Right atrium auricular region (tissue), 2 donors: ENCODE measurements at regions not wholly inside any gene's neighbourhood (a gene's known extent, or its start where the extent isn't known, plus 50 kb on each side); places are given as distances from the start of the nearest gene placed in this dataset.

ENCODE experiments used
- DNase-seq: peaks from one replicate; pipeline ENCODE4 v3.0.0-alpha.2; 2019; ENCODE audit warnings: low spot score
- H3K27ac ChIP-seq, 2 donors: fragments of 200-600 bp; sonication (generic); 1 replicate in 1 of 2; 2 replicates in 1 of 2; pipeline ENCODE4 v1.5.1; 2016 to 2019
- H3K27me3 ChIP-seq, 2 donors: fragments of 200-600 bp; sonication (generic); one replicate each; pipeline versions ENCODE4 v1.5.1 to v1.6.0; 2017 to 2019
- H3K36me3 ChIP-seq: fragments of 200-600 bp; sonication (generic); one replicate; pipeline ENCODE4 v1.5.1; 2016
- H3K4me1 ChIP-seq, 2 donors: fragments of 200-600 bp; sonication (generic); one replicate each; pipeline versions ENCODE4 v1.5.1 to v1.6.0; 2017 to 2019
- H3K4me3 ChIP-seq, 2 donors: fragments of 200-600 bp; sonication (generic); 1 replicate in 1 of 2; 2 replicates in 1 of 2; pipeline ENCODE4 v1.5.1; 2017 to 2019; ENCODE audit warnings: mild to moderate bottlenecking in 1 of 2, moderate library complexity in 1 of 2
- H3K9me3 ChIP-seq, 2 donors: fragments of 200-600 bp; sonication (generic); one replicate each; pipeline ENCODE4 v1.5.1; 2019
- TF ChIP-seq, protein P1 (sequence below), 2 donors: fragments of 200-600 bp; sonication (generic); IDR thresholded peaks; one replicate each; pipeline ENCODE4 v1.5.1; 2019; ENCODE audit warnings: antibody characterized with exemption in 2 of 2

DNA sequence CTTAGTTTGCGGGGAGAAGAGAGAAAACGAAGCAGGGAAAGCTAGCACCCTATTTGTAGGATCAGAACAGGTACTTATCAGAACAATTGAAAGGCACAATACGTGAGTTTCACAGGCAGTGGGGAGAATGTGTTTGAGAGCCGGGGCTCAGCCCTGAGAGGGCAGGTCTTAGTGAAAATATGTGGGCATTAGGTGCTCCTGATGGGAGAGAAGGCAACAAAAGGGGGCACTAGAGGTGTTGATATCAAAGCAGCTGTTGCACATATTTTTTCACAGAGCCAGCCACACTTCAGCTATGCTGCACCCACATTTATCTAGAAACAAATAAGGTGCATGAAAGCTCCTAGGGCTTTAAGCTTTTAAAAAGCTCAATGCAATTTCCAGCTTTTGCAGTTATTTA lies 99.7 kb upstream of the MAN2A1 start:
- Histone ChIP-seq H3K27me3 (no peaks in the 10 kb centered on the region), H3K36me3 (no peaks in the 10 kb centered on the region), H3K9me3 (no peaks in the 10 kb centered on the region), H3K4me1 (peaks cover 0 to 3% of the 10 kb centered on the region in 2 donors), H3K27ac (no peak overlapping the region), H3K4me3 (no peak overlapping the region)
- DNase-seq: no peak
- TF ChIP-seq, protein P1, sequence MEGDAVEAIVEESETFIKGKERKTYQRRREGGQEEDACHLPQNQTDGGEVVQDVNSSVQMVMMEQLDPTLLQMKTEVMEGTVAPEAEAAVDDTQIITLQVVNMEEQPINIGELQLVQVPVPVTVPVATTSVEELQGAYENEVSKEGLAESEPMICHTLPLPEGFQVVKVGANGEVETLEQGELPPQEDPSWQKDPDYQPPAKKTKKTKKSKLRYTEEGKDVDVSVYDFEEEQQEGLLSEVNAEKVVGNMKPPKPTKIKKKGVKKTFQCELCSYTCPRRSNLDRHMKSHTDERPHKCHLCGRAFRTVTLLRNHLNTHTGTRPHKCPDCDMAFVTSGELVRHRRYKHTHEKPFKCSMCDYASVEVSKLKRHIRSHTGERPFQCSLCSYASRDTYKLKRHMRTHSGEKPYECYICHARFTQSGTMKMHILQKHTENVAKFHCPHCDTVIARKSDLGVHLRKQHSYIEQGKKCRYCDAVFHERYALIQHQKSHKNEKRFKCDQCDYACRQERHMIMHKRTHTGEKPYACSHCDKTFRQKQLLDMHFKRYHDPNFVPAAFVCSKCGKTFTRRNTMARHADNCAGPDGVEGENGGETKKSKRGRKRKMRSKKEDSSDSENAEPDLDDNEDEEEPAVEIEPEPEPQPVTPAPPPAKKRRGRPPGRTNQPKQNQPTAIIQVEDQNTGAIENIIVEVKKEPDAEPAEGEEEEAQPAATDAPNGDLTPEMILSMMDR (IDR thresholded peaks at IDR 0.05): no peak

DNA sequence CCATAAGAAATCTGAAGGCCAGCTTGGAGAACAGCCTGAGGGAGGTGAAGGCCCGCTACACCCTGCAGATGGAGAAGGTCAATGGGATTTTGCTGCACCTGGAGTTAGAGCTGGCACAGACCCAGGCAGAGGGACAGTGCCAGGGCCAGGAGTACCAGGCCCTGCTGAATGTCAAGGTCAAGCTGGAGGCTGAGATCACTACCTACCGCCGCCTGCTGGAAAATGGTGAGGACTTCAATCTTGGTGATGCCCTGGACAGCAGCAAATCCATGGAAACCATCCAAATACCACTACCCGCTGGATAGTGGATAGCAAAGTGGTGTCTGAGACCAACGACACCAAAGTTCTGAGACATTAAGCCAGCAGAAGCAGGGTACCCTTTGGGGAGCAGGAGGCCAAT lies 100.5 kb upstream of the MAN2A1 start:
- H3K27ac ChIP-seq: no peak overlapping the region
- TF ChIP-seq, protein P1 (IDR thresholded peaks at IDR 0.05): no peak
- no peaks in the 10 kb centered on the region for H3K36me3 ChIP-seq
- H3K9me3 ChIP-seq: no peaks in the 10 kb centered on the region
- H3K27me3 ChIP-seq: no peaks in the 10 kb centered on the region
- H3K4me3 ChIP-seq: no peak overlapping the region
- DNase-seq: no peak
- H3K4me1 ChIP-seq: peaks cover 0 to 9% of the 10 kb centered on the region in 2 donors

DNA sequence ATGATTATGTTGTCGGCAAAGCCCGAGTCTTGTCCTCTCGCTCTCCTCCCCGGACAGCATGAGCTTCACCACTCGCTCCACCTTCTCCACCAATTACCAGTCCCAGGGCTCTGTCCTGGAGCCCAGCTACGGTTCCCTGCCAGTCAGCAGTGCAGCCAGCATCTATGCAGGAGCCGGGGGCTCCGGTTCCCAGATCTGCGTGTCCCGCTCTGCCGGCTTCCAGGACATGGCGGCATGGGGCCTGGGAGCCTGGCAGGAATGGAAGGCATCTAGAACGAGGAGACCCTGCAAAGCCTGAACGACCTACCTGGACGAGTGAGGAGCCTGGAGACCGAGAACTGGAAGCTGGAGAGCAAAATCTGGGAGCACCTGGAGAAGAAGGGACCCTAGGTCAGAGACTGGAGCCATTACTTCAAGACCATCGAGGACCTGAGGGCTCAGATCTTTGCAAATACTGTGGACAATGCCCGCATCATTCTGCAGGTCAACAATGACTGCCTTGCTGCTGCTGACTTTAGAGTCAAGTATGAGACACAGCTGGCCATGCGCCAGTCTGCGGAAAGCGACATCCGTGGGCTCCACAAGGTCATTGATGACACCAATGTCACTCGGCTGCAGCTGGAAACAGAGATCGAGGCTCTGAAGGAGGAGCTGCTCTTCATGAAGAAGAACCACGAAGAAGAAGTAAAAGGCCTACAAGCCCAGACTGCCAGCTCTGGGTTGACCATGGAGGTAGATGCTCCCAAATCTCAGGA lies 101.3 kb upstream of the MAN2A1 start:
- no peaks in the 10 kb centered on the region for H3K36me3 ChIP-seq

DNA sequence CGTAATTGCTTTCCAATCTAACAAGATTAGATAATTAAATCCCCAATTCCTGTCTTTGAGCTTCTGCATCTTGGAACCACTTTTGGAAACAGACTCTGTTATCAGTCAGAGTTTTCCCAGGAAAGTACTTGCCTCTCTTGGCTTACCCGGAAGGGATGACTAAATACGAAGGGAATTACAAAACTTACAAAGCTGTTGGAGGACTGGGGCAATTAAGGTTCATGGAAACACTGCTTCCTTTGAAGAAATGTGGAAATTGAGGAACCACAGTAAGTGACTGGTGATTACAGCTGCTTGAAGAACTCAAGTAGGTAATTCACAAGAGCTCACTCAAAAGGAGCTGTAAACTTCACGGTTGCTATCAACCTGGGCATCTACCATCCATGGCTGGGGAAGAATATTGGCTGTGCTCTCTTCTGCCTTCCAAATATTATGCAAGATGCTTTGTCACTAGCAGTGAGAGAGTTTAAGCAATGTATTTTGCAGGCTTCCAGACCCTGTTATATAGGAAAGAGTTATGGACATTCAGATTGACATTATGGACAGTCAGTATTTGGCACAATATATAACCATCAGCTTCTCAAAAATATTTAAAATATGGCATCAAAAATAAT lies 104.6 kb upstream of the MAN2A1 start:
- TF ChIP-seq, protein P1 (IDR thresholded peaks at IDR 0.05): no peak
- Histone ChIP-seq H3K36me3 (no peaks in the 10 kb centered on the region), H3K9me3 (no peaks in the 10 kb centered on the region), H3K4me1 (peaks cover 0 to 9% of the 10 kb centered on the region in 2 donors), H3K27ac (no peak overlapping the region), H3K4me3 (no peak overlapping the region), H3K27me3 (no peaks in the 10 kb centered on the region)
- DNase-seq: no peak

More for the DNA sequence above, 101.3 kb upstream of the MAN2A1 start:
- Histone ChIP-seq H3K9me3 (no peaks in the 10 kb centered on the region), H3K4me1 (peaks cover 0 to 9% of the 10 kb centered on the region in 2 donors), H3K4me3 (no peak overlapping the region), H3K27ac (no peak overlapping the region), H3K27me3 (no peaks in the 10 kb centered on the region)
- TF ChIP-seq, protein P1 (IDR thresholded peaks at IDR 0.05): no peak
- DNase-seq: no peak

DNA sequence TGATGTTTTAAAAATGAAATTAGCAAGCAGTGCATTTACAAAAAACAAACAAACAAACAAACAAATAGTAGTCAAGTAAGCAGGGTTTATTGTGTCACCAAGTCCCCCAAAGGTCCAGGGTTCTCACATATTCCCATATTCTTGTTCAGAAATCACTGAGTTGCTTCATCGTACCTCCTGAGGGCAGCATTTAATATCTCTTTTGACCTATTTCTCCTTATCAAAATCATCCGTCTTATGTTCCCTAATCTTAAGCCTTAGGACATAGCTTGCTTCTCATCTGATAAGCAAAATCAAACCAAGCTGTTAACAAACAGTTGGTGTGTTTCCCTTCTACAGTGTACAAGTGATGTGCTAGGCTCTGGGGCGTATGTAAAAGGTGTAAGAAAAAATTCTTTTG lies 109.5 kb upstream of the MAN2A1 start:
- no peaks in the 10 kb centered on the region for H3K27me3 ChIP-seq

More for the DNA sequence above, 109.5 kb upstream of the MAN2A1 start:
- Histone ChIP-seq H3K4me1 (peaks cover 0 to 9% of the 10 kb centered on the region in 2 donors), H3K9me3 (peaks cover 0 to 4% of the 10 kb centered on the region in 2 donors), H3K4me3 (no peak overlapping the region), H3K27ac (no peak overlapping the region), H3K36me3 (no peaks in the 10 kb centered on the region)
- TF ChIP-seq, protein P1 (IDR thresholded peaks at IDR 0.05): no peak
- DNase-seq: no peak
